Gastrocnemius medialis (tissue), 4 donors: ENCODE measurements at regions not wholly inside any gene's neighbourhood (a gene's known extent, or its start where the extent isn't known, plus 50 kb on each side); places are given as distances from the start of the nearest gene placed in this dataset.

ENCODE experiments used
- ATAC-seq, 2 donors: fragments of 150-250 bp; one replicate each; pipeline ENCODE4 v1.9.1; 2016
- DNase-seq, 2 donors: peaks; one replicate each; pipeline ENCODE4 v3.0.0-alpha.2; 2019
- H3K27ac ChIP-seq, 4 donors: fragments of 200-600 bp; sonication (generic); 1 replicate in 1 of 4; 2 replicates in 3 of 4; pipeline ENCODE4 v1.5.1; 2016 to 2018; ENCODE audit warnings: mild to moderate bottlenecking in 2 of 4, moderate library complexity in 1 of 4
- H3K27me3 ChIP-seq, 3 donors: fragments of 200-600 bp; sonication (generic) in 2 of 3; 1 replicate in 1 of 3; 2 replicates in 2 of 3; pipeline versions ENCODE4 v1.5.1 to v1.6.0; 2016 to 2019; ENCODE audit warnings: mild to moderate bottlenecking in 1 of 3, moderate library complexity in 1 of 3
- H3K36me3 ChIP-seq, 2 donors: fragments of 200-600 bp; sonication (generic) in 1 of 2; one replicate each; pipeline ENCODE4 v1.5.1; 2017 to 2018
- H3K4me1 ChIP-seq, 2 donors: fragments of 200-600 bp; sonication (generic) in 1 of 2; one replicate each; pipeline ENCODE4 v1.5.1; 2016 to 2017; ENCODE audit warnings: mild to moderate bottlenecking in 2 of 2
- H3K4me3 ChIP-seq, 4 donors: fragments of 200-600 bp; sonication (generic) in 3 of 4; 1 replicate in 1 of 4; 2 replicates in 3 of 4; pipeline ENCODE4 v1.5.1; 2016 to 2019; ENCODE audit warnings: mild to moderate bottlenecking in 2 of 4
- H3K9me3 ChIP-seq, 3 donors: fragments of 200-600 bp; sonication (generic) in 2 of 3; 1 replicate in 1 of 3; 2 replicates in 2 of 3; pipeline ENCODE4 v1.5.1; 2016 to 2019
- POLR2A ChIP-seq, 2 donors: fragments of 450-650 bp; IDR thresholded peaks; one replicate each; pipeline ENCODE4 v1.6.1; 2017; ENCODE audit warnings: antibody characterized with exemption in 2 of 2, mild to moderate bottlenecking in 2 of 2, moderate library complexity in 2 of 2
- in situ Hi-C, 4 donors: fragments of 200-750 bp; cut with MboI; loops; one replicate each; pipeline versions ENCODE4 v1.15.0 to v1.8.0; 2017; ENCODE audit warnings: low sequenced_read_pairs in 4 of 4
- intact Hi-C: fragments of 100-400 bp; cut with DNase I; formaldehyde crosslinking; loops from one replicate; pipeline ENCODE4 v1.15.1; 2023; ENCODE audit warnings: low total_unique reads
- TF ChIP-seq, protein P1 (sequence below), 5 experiments: fragments of 450-650 bp in 3 of 5; fragments of 200-600 bp in 2 of 5; sonication (generic) in 2 of 5; IDR thresholded peaks in 4 of 5; conservative IDR thresholded peaks in 1 of 5; 1 replicate in 4 of 5; 2 replicates in 1 of 5; pipeline ENCODE4 v1.5.1; 2016 to 2019; ENCODE audit warnings: antibody characterized with exemption in 5 of 5, mild to moderate bottlenecking in 3 of 5, moderate library complexity in 3 of 5

DNA sequence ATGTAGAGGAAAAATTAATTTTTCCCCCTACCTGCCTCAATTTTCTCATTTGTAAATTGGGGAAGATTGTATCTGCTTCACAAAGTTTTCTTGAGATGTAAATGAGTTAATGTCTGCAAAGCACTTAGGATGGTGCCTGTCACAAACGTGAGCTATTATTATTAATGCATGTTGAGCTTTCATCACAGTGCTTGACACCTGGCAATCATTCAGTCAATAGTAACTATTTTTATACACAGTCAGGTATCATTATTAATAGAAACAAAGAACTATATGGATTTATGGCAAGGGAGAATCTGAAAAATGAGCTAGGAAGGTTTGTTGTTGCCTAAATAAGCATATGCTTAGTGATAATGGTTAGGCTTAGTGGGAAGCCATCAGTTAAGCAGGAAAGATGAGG is 238.2 kb upstream of the GRM7 start:
- H3K4me3 ChIP-seq, result no peak overlapping the region
- H3K4me1 ChIP-seq, result no peaks in the 10 kb centered on the region
- H3K27me3 ChIP-seq, result no peaks in the 10 kb centered on the region
- intact Hi-C loops (no loop called here), in situ Hi-C loops (no loop called here)
- TF ChIP-seq POLR2A (IDR thresholded peaks at IDR 0.05), result no peak
- TF ChIP-seq, protein P1, sequence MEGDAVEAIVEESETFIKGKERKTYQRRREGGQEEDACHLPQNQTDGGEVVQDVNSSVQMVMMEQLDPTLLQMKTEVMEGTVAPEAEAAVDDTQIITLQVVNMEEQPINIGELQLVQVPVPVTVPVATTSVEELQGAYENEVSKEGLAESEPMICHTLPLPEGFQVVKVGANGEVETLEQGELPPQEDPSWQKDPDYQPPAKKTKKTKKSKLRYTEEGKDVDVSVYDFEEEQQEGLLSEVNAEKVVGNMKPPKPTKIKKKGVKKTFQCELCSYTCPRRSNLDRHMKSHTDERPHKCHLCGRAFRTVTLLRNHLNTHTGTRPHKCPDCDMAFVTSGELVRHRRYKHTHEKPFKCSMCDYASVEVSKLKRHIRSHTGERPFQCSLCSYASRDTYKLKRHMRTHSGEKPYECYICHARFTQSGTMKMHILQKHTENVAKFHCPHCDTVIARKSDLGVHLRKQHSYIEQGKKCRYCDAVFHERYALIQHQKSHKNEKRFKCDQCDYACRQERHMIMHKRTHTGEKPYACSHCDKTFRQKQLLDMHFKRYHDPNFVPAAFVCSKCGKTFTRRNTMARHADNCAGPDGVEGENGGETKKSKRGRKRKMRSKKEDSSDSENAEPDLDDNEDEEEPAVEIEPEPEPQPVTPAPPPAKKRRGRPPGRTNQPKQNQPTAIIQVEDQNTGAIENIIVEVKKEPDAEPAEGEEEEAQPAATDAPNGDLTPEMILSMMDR (IDR thresholded peaks at IDR 0.05 in 4 of 5, conservative IDR thresholded peaks at IDR 0.05 in 1 of 5), result no peak
- H3K9me3 ChIP-seq, result no peaks in the 10 kb centered on the region
- no peaks in the 10 kb centered on the region for H3K36me3 ChIP-seq
- no peak overlapping the region for H3K27ac ChIP-seq
- ATAC-seq (no peak), DNase-seq (no peak)

DNA sequence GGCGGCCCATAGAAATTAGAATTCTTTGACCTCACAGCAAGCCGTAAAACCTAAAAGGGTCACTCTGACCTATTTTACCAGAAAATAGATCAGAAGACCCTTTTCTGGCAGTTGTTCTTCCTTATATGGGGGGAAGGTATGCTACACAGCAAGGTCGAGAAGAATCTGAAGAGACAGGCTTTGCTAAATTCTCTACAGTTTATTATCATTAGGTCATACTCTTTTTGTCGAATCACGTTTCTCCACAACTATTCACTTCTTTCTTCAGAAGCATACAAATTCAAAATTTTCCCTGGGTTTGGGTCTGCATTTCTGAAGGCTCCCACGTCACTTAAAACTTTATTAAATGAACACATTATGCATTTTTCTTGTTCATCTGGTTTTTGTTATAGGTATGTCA is 229.5 kb upstream of the GRM7 start:
- Histone ChIP-seq H3K36me3 (no peaks in the 10 kb centered on the region), H3K4me1 (no peaks in the 10 kb centered on the region), H3K27me3 (no peaks in the 10 kb centered on the region), H3K27ac (no peak overlapping the region), H3K4me3 (no peak overlapping the region), H3K9me3 (no peaks in the 10 kb centered on the region)
- no peak for ATAC-seq
- TF ChIP-seq, protein P1 (IDR thresholded peaks at IDR 0.05 in 4 of 5, conservative IDR thresholded peaks at IDR 0.05 in 1 of 5), result no peak
- no peak for TF ChIP-seq POLR2A (IDR thresholded peaks at IDR 0.05)
- intact Hi-C loops (no loop called here), in situ Hi-C loops (no loop called here)
- no peak for DNase-seq

DNA sequence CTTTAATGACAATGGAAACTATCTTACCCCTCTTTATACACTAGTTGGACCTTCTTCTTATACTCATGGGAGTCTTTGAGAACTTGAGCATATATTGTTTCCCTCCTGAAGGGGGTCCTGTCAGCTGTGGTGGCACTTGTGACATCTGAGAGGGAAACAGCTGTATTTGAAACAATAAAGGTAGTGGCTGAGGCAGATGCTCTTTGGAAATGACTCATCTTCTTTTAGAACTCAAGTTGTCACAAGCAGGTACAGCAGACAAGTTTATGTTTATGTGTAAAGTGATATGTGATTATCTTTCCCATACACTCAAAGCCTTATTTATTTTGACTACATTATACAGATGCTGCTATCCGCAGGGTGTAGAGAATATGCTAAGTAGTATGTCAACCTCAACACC is 220.0 kb upstream of the GRM7 start:
- H3K9me3 ChIP-seq, result no peaks in the 10 kb centered on the region
- H3K4me1 ChIP-seq, result no peaks in the 10 kb centered on the region
- intact Hi-C loops (no loop called here), in situ Hi-C loops (no loop called here)
- TF ChIP-seq, protein P1 (IDR thresholded peaks at IDR 0.05 in 4 of 5, conservative IDR thresholded peaks at IDR 0.05 in 1 of 5), result no peak
- no peak for TF ChIP-seq POLR2A (IDR thresholded peaks at IDR 0.05)
- no peaks in the 10 kb centered on the region for H3K36me3 ChIP-seq
- DNase-seq (no peak), ATAC-seq (no peak)
- H3K27me3 ChIP-seq, result no peaks in the 10 kb centered on the region
- no peak overlapping the region for H3K4me3 ChIP-seq
- H3K27ac ChIP-seq, result no peak overlapping the region

DNA sequence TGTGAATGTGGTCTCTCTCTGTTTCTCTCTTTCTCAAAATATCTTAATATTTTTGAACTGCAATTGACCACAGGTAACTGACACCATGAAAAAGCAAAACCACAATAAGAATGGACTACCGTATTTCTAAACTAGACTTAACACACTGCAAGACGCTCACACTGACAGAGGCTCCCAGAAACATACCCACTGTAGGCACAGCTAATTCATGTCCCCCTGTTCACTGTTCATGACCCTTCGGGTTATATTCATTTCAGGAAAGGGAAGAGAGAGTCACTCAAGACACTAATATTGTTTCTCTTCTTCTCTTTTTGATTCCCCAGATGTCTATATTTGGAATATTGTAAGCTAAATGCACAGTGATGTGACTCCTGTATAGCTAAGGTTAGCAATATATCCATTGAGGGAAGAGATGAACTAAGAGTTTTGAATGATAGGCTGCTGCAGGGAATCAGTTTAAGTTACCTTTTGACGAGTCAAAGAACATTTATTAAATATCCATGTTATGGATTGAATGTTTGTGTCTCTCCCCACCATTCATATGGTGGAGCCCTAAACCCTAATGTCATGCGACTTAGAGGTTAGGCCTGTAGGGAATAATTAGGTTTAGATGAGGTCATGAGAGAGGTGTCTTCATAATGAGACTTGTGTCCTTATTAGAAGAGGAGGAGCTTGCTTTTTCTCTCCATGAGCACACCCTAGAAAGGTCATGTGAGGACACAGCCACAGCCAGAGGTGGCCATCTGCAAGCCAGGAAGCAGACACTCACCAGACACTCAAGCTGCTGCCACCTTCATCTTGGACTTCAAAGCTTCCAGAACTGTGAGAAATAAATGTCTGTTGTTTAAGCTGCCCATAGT is 216.6 kb upstream of the GRM7 start:
- no peaks in the 10 kb centered on the region for H3K9me3 ChIP-seq
- H3K4me1 ChIP-seq, result no peaks in the 10 kb centered on the region
- no peak for ATAC-seq
- H3K36me3 ChIP-seq, result no peaks in the 10 kb centered on the region
- intact Hi-C loops (no loop called here), in situ Hi-C loops (no loop called here)
- H3K27me3 ChIP-seq, result no peaks in the 10 kb centered on the region
- no peak for DNase-seq
- no peak for TF ChIP-seq POLR2A (IDR thresholded peaks at IDR 0.05)
- TF ChIP-seq, protein P1 (IDR thresholded peaks at IDR 0.05 in 4 of 5, conservative IDR thresholded peaks at IDR 0.05 in 1 of 5), result no peak
- H3K27ac ChIP-seq, result no peak overlapping the region
- no peak overlapping the region for H3K4me3 ChIP-seq
